Cardiac muscle cell (in vitro differentiated cells and primary cell): ENCODE measurements at regions not wholly inside any gene's neighbourhood (a gene's known extent, or its start where the extent isn't known, plus 50 kb on each side); places are given as distances from the start of the nearest gene placed in this dataset.

Experiments used
- DNase-seq, 2 donors: peaks; one replicate each; pipeline versions ENCODE4 v3.0.0 to v3.0.0-alpha.2; 2010 to 2017; ENCODE audit warnings: low read depth in 1 of 2, low spot score in 1 of 2
- H3K27ac ChIP-seq: fragments of 200-600 bp; sonication (generic); 2 replicates; pipeline ENCODE4 v1.5.1; 2016
- H3K27me3 ChIP-seq: fragments of 200-600 bp; sonication (generic); 2 replicates; pipeline ENCODE4 v1.6.0; 2016; ENCODE audit warnings: control low read depth
- H3K36me3 ChIP-seq: fragments of 200-600 bp; sonication (generic); 2 replicates; pipeline ENCODE4 v1.5.1; 2016; ENCODE audit warnings: control low read depth
- H3K4me1 ChIP-seq: fragments of 200-600 bp; sonication (generic); 2 replicates; pipeline ENCODE4 v1.8.1; 2017; ENCODE audit warnings: low read depth, mild to moderate bottlenecking, mixed run types
- H3K4me3 ChIP-seq: fragments of 200-600 bp; sonication (generic); 2 replicates; pipeline ENCODE4 v1.5.1; 2016; ENCODE audit warnings: mild to moderate bottlenecking
- H3K9me3 ChIP-seq: fragments of 200-600 bp; sonication (generic); 2 replicates; pipeline ENCODE4 v1.5.1; 2017; ENCODE audit warnings: low read depth, mild to moderate bottlenecking, control low read depth
- CTCF ChIP-seq: IDR thresholded peaks from 2 replicates; pipeline ENCODE4 v1.5.1; 2012; ENCODE audit warnings: low read depth, mild to moderate bottlenecking, low read length

DNA sequence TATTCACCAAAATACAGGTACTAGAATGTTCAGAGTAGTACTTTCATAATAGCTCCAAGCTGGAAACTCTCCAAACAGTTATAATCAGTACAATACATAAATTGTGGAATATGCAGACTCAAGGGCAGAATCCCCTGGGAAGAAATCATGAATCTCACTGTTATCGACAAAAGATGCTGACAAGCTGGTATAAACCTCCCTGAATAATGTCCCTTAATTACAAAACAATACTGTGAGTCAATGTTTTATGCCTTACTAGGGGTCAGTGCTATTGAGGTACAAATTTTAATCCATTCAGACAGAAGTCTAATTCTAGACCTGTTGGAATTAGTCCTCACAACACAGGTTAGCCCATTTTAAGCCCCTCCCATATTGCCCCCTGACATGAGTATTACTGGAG is 532.3 kb downstream of the DTWD2 start:
- H3K4me1 ChIP-seq = no peaks in the 10 kb centered on the region
- DNase-seq = no peak
- H3K27me3 ChIP-seq = no peaks in the 10 kb centered on the region
- H3K36me3 ChIP-seq = no peaks in the 10 kb centered on the region
- H3K27ac ChIP-seq = no peak overlapping the region
- TF ChIP-seq CTCF = no peak
- no peak overlapping the region for H3K4me3 ChIP-seq
- no peaks in the 10 kb centered on the region for H3K9me3 ChIP-seq

DNA sequence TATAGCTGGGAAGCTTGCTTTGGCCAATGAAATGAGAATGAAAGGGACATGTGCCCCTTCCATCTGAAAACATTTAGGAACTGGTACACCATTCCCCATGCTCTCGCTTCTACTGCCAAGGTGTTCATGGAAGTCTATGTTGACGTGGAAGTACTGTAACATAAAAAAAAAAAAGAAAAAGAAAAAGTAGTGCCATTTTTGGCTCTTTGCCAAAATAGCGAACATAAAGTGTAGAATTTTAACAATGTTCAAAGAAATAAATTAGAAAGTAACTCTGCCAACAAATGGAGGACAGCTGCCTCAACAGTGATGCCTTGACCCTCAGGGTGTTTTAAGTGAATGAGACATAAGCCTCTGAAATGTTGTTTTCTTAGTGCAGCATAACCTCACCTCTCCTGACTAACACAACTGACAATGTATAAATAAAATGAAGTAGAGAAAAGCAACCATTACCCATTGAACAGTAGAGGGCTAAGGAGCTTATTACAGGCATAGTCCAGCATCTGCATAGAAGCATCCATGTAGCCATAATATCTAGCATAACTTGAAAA is 536.6 kb downstream of the DTWD2 start:
- no peak overlapping the region for H3K27ac ChIP-seq
- H3K36me3 ChIP-seq = no peaks in the 10 kb centered on the region
- DNase-seq = no peak
- H3K9me3 ChIP-seq = no peaks in the 10 kb centered on the region
- H3K4me1 ChIP-seq = peaks cover 8% of the 10 kb centered on the region
- H3K27me3 ChIP-seq = no peaks in the 10 kb centered on the region
- no peak overlapping the region for H3K4me3 ChIP-seq
- no peak for TF ChIP-seq CTCF

GRCh38 chr5:118450554-118451332 is 537.6 kb downstream of the DTWD2 start:
- no peak overlapping the region for H3K4me3 ChIP-seq
- peaks cover 12% of the 10 kb centered on the region for H3K4me1 ChIP-seq
- H3K27me3 ChIP-seq = no peaks in the 10 kb centered on the region
- H3K36me3 ChIP-seq = no peaks in the 10 kb centered on the region
- no peak for DNase-seq
- H3K9me3 ChIP-seq = no peaks in the 10 kb centered on the region
- H3K27ac ChIP-seq = no peak overlapping the region
- TF ChIP-seq CTCF = no peak

DNA sequence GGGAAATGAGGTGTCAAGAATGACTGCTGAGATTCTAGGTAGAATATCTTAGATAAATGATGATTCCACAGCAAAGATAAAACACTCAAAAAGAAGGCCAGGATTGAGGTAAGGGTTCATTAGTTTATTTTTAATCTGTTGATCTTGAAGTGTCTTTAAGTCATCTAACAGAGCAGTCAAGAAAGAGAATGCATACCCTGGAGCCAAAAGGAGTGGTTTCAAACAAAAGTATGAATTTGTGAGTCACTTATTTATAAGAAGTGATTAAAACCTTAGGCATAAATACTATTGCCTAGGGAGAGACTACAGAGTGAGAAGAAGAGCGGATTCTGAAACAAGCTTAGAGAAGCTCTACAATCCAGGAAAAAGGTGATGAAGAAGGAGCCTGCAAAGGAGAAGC is 541.0 kb downstream of the DTWD2 start:
- Histone ChIP-seq H3K4me1 (peaks cover 12% of the 10 kb centered on the region), H3K27me3 (no peaks in the 10 kb centered on the region), H3K27ac (no peak overlapping the region), H3K4me3 (no peak overlapping the region), H3K9me3 (no peaks in the 10 kb centered on the region), H3K36me3 (no peaks in the 10 kb centered on the region)
- TF ChIP-seq CTCF = no peak
- no peak for DNase-seq

GRCh38 chr5:118441956-118442355 is 546.4 kb downstream of the DTWD2 start:
- Histone ChIP-seq H3K4me1 (peaks cover 4% of the 10 kb centered on the region), H3K9me3 (no peaks in the 10 kb centered on the region), H3K4me3 (no peak overlapping the region), H3K27me3 (no peaks in the 10 kb centered on the region), H3K36me3 (no peaks in the 10 kb centered on the region), H3K27ac (no peak overlapping the region)
- no peak for DNase-seq
- no peak for TF ChIP-seq CTCF
